Calu3 (cell line): ENCODE measurements at regions not wholly inside any gene's neighbourhood (a gene's known extent, or its start where the extent isn't known, plus 50 kb on each side); places are given as distances from the start of the nearest gene placed in this dataset.

Experiments
- BruUV-seq: library from RNA; stranded (reverse); fragments of 400-500 nt; replicated peaks from 2 replicates; lab custom pipeline; 2021; lab: Mats Ljungman, UMichigan
- CTCF ChIA-PET: fragments of 300-600 bp; sonication (Branson Sonifier 250); formaldehyde crosslinking; loops from one replicate; lab custom pipeline; 2022; ENCODE audit warnings: antibody characterized with exemption; lab: Charles Lee
- DNase-seq: peaks from one replicate; pipeline ENCODE4 v3.0.0; 2022
- H3K27ac Mint-ChIP-seq: one replicate; pipeline ENCODE4 v1.8.0; 2022; ENCODE audit warnings: mixed read lengths; ENCODE audit not compliant: unreplicated experiment
- H3K27me3 Mint-ChIP-seq: one replicate; pipeline ENCODE4 v1.8.0; 2022; ENCODE audit warnings: mixed read lengths; ENCODE audit not compliant: unreplicated experiment
- H3K36me3 Mint-ChIP-seq: one replicate; pipeline ENCODE4 v1.8.0; 2022; ENCODE audit warnings: mild to moderate bottlenecking, moderate library complexity, mixed read lengths; ENCODE audit not compliant: insufficient read depth, unreplicated experiment
- H3K4me1 Mint-ChIP-seq: one replicate; pipeline ENCODE4 v1.8.0; 2022; ENCODE audit warnings: mild to moderate bottlenecking, low read depth, mixed read lengths; ENCODE audit not compliant: unreplicated experiment
- H3K4me3 Mint-ChIP-seq: one replicate; pipeline ENCODE4 v1.8.0; 2022; ENCODE audit warnings: mild to moderate bottlenecking, low read depth, moderate library complexity, mixed read lengths; ENCODE audit not compliant: unreplicated experiment
- H3K9me3 Mint-ChIP-seq: one replicate; pipeline ENCODE4 v1.8.0; 2022; ENCODE audit warnings: low read depth, mixed read lengths; ENCODE audit not compliant: unreplicated experiment
- intact Hi-C: fragments of 100-400 bp; cut with micrococcal nuclease; formaldehyde crosslinking; loops from one replicate; pipeline ENCODE4 v1.10.0; 2022; ENCODE audit not compliant: unreplicated experiment
- TF ChIP-seq, protein P1 (sequence below): fragments of 200-600 bp; IDR thresholded peaks from one replicate; pipeline ENCODE4 v1.8.0; 2022; ENCODE audit warnings: antibody characterized with exemption; ENCODE audit not compliant: unreplicated experiment

- CTCF ChIA-PET, result no interaction called here
- no TSS peak for BruUV-seq
- Mint-ChIP-seq H3K4me3 (no peak overlapping the region), H3K27me3 (no peaks in the 10 kb centered on the region), H3K9me3 (no peaks in the 10 kb centered on the region), H3K36me3 (no peaks in the 10 kb centered on the region), H3K27ac (no peak overlapping the region), H3K4me1 (no peaks in the 10 kb centered on the region)
- TF ChIP-seq, protein P1, sequence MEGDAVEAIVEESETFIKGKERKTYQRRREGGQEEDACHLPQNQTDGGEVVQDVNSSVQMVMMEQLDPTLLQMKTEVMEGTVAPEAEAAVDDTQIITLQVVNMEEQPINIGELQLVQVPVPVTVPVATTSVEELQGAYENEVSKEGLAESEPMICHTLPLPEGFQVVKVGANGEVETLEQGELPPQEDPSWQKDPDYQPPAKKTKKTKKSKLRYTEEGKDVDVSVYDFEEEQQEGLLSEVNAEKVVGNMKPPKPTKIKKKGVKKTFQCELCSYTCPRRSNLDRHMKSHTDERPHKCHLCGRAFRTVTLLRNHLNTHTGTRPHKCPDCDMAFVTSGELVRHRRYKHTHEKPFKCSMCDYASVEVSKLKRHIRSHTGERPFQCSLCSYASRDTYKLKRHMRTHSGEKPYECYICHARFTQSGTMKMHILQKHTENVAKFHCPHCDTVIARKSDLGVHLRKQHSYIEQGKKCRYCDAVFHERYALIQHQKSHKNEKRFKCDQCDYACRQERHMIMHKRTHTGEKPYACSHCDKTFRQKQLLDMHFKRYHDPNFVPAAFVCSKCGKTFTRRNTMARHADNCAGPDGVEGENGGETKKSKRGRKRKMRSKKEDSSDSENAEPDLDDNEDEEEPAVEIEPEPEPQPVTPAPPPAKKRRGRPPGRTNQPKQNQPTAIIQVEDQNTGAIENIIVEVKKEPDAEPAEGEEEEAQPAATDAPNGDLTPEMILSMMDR, result no peak
- no peak for DNase-seq
- intact Hi-C loops, result no loop called here
These were observed 181.1 kb upstream of the MARCKS start for GRCh38 chr6:113676057-113676456.

GRCh38 chr6:113676968-113677367 lies 180.2 kb upstream of the MARCKS start:
- no peaks in the 10 kb centered on the region for H3K9me3 Mint-ChIP-seq
- CTCF ChIA-PET, result no interaction called here
- no peak for DNase-seq

DNA sequence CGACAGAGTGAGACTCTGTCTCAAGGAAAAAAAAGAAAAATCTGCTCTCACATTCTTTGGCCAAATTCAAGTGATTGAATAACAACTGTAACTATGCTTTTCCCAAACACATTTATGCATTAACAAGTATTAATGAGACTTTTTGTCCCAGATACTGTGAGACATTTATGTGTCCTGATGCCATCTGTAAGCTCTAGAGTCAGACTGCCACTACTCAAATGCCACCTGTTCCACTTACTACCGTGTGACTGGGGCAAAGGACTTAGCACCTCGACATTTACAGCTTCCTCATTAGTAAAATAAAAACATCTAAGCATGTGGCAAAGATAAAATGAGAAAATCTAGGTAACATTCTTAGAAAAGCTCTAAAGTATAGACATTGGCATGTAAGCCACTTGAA lies 178.1 kb upstream of the MARCKS start:
- no peaks in the 10 kb centered on the region for H3K9me3 Mint-ChIP-seq
- no TSS peak for BruUV-seq
- intact Hi-C loops, result no loop called here
- H3K36me3 Mint-ChIP-seq, result no peaks in the 10 kb centered on the region
- no peak overlapping the region for H3K4me3 Mint-ChIP-seq
- TF ChIP-seq, protein P1, result no peak
- H3K27me3 Mint-ChIP-seq, result no peaks in the 10 kb centered on the region
- DNase-seq, result no peak
- H3K4me1 Mint-ChIP-seq, result peaks cover 3% of the 10 kb centered on the region
- CTCF ChIA-PET, result no interaction called here
- H3K27ac Mint-ChIP-seq, result no peak overlapping the region

More at GRCh38 chr6:113676968-113677367, 180.2 kb upstream of the MARCKS start:
- TF ChIP-seq, protein P1, result no peak
- Mint-ChIP-seq H3K4me1 (no peaks in the 10 kb centered on the region), H3K27ac (no peak overlapping the region), H3K36me3 (no peaks in the 10 kb centered on the region), H3K4me3 (no peak overlapping the region), H3K27me3 (no peaks in the 10 kb centered on the region)
- intact Hi-C loops, result no loop called here
- no TSS peak for BruUV-seq

GRCh38 chr6:113680301-113680700 lies 176.8 kb upstream of the MARCKS start:
- TF ChIP-seq, protein P1, result no peak
- no peak overlapping the region for H3K4me3 Mint-ChIP-seq
- no peaks in the 10 kb centered on the region for H3K27me3 Mint-ChIP-seq
- CTCF ChIA-PET, result interaction anchor here (0.7 kb wide), 1 partner anchor 14 kb away, joined by 3 read pairs; no protein-coding TSS in a partner anchor
- H3K27ac Mint-ChIP-seq, result no peak overlapping the region
- H3K36me3 Mint-ChIP-seq, result peaks cover 5% of the 10 kb centered on the region
- intact Hi-C loops, result no loop called here
- no TSS peak for BruUV-seq
- peaks cover 11% of the 10 kb centered on the region for H3K4me1 Mint-ChIP-seq
- no peaks in the 10 kb centered on the region for H3K9me3 Mint-ChIP-seq
- DNase-seq, result no peak
